HG03066 (cell line): ENCODE measurements at regions not wholly inside any gene's neighbourhood (a gene's known extent, or its start where the extent isn't known, plus 50 kb on each side); places are given as distances from the start of the nearest gene placed in this dataset.

Experiments used
- ATAC-seq: cut with Tn5 transposase; IDR thresholded peaks from one replicate; pipeline ENCODE4 v1.9.1; 2021; ENCODE audit warnings: low read depth; ENCODE audit not compliant: unreplicated experiment

DNA sequence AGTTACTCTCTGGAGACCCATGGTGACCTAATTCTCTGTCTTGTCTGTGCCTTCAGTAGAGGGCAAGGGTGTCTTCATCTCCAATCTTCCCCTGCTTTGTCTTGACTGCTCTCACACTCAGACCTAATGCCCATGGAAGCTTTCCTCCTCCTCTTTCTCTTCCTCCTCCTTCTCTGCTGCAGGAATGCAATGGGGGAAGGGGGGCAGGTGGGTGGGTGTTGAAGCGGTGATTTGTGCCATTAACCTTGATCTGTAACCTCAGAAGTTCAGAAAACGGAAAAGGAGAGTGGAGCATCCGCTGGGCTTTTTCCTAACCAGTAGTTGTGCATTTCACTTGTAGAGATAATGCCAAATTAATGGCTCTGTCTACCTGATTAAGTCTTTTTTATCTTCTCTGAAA, 172.3 kb upstream of the CDH11 start:
- no peak for ATAC-seq

DNA sequence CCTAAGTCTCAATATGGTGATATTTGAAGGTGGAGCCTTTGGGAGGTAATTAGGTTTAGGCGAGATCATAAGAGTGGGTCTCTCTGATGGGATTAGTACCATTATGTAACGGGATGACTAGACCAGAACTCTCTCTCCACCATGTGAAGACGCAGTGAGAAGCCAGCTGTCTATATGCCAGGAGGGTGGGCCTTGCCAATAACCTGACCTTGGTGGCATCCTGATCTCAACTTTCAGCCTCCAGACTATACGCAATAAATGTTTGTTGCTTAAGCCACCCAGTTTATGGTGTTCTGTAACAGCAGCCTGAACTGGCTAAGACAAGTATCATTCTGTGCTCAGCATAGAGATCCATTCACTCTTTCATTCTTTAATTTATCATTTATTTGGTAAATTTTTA, 167.2 kb upstream of the CDH11 start:
- no peak for ATAC-seq

DNA sequence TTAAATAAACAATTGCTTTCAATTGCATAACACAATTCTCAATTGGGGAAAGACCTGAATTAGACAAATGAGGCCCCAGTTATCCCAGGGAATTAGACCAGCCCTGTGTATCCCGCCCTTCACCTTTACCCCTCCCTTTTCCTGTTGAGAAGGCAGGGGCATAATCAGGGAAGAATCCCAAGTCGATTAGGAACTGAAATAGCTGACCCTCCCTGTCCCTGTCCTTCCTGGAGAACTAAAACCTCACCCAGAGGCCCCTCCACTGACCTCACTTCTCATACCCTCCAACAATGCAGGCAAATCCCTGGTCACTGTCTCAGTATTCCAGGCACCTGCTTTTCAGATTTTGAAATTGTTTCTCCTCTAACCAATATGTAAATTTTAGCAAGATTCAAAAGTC, 165.4 kb upstream of the CDH11 start:
- no peak for ATAC-seq

DNA sequence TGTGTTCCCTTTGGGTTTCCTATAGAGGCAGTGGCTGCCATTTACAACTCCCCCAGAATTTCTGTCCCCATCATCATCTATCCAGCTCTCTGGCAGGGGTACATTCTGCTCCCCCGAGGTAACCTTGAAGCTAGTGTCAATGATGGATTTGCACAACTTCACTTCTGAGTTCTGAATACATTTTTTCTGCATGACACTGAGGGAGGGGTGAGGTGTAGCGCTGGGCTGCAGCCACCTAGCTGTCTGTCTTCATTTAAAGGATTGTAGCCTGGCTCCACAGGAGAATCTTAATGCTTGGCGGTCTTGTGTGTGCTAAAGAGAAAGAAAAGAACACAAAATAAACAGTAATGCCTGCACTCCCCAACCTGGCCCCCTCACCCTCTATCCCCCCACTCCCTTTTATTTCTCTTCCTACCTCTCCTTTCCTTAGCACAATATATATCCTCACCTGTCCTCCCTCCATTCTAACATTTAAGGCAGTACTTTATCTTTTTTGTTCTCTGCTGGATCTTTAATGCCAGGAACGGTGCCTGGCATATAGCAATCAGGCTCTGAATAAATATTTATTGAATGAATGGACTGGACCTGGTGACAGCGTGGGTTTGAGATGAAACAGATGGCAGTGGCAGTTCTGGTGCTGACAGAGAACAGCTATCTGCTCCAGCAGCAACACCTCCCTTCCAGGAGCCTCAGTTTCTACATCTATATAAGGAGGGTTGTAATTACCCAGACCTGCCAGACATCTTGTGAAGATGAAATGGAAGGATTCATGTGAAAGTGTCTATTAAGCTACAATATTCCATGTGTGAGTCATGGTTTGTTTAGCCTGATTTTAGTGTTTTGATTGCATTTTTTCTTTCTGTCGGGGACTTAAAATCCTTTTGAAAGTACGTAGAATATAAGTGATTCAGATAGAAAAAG, 163.5 kb upstream of the CDH11 start:
- ATAC-seq, result no peak

DNA sequence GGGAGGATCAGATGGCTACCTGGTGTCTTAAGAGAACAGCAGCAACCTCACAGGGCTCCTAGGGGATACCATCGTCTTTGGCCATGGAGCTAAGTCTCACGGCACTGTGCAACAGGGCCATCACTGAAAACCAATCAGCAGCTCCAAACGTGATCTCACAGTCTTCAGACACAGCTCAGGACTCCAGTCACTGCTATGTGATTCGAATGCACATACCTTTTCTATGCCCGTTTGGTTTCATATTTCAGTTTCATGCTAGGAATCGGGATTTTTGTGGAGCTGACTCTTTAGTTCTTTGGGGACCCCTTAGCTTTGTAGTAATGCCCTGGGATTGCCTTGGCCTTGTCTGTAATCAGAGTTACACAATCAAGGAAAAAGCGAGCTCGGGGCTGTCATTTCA, 162.8 kb upstream of the CDH11 start:
- no peak for ATAC-seq

DNA sequence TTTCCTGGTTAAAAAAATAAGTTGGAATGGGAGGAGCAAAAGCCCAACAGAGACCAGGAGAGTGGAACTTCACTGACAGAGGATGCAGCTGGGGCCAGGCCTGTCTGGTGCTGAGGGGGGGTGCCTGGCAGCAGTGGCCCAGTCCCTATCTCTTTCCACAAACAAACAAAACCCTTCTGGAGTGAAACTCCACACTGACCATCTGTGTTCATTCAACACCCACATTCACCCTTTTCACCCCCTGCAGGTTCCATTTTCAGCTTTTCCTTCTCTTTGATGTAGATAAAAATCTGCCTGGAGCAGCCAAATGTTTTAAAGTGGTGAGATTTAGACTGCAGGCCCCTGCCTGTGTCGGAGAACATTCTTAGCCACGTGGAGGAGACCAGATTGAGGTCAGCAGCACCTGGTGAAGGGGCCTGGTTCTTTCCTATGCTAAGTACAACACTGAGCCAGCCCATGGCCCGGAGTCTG, 161.4 kb upstream of the CDH11 start:
- ATAC-seq, result no peak

DNA sequence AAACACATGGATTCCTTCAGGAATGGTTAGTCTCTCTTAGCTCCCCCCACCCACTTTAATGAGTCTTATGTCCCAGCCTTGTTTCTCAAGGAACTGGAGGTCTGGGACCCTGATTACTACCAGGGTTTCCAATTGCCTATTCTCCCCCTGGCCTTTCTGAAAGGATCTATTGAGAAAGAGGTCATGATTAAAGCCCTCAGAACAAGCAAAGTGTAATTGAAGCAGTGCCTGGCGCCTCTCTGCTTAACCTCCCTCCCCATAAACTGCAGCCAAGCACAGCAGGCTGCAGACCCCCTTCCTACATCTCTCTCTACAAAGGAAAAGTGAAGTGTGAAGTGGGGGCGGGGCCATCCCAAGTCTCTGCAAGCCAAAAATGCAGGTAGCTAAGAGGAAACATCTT, 159.7 kb upstream of the CDH11 start:
- ATAC-seq, result no peak

DNA sequence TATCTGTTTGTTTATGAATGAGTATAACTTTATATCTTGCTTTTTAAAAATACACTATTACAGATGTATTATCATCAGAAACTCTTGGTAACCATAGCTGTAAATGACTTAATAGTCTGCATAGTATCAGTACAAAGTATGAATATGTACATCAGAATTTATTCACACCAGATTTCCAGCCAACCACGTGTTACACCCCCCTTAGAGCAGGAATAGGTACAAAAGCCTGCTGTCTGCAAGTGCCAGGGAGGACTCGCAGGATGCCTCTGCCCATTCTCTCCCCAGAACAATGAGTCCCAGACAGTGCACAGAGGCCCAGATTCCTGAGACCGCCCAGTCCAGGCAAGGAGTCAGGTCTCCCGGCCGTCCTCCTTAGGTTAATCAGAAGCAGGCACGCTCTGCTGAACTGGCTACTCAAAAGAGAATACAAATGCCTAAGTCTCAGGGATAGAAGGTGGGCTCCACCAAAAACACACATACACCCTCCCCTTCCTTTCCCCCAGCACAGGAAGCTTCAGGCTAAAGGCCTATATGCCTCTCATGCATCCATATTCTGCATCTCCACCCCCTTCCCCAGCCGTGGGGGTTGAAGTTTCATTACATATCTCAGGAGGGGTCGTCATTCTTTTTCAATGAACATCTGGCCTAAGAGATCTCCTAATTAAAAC, 159.1 kb upstream of the CDH11 start:
- ATAC-seq, result no peak

DNA sequence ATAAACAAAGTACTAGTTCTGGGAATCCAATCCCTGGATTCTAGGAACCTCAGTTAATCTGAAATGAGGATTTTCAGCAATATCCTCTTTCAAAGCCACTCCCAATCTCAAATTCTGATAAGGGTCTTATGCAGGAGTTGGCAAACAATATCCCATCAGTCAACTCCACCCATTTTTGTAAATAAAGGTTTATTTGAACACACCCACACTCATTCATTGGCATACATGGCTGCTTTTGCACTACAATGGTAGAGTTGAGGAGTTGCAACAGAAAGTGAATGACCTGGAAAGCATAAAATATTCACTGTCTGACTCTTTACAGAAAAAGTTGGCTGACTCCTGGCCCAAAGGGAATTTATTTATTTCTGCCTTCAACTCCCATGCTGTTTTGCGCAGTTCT, 157.7 kb upstream of the CDH11 start:
- ATAC-seq, result no peak

DNA sequence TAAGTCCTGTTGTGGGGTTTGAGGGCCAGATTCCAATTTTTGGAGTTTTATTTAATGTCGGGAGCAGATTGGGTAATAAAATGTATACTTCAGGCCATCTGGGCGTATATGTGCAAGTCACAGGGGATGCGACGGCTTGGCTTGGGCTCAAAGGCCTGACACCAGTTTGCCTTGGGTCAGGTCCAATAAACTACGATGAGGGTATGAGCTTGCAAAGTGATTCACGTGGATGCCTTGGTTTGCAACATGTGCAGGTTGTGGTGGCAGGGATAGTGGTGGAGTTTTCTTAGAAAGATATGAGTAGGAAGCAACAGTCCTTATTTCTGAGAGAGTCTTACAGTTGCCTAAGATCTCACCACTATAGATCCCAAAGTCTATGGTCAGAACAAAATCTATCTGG, 157.0 kb upstream of the CDH11 start:
- ATAC-seq, result no peak

DNA sequence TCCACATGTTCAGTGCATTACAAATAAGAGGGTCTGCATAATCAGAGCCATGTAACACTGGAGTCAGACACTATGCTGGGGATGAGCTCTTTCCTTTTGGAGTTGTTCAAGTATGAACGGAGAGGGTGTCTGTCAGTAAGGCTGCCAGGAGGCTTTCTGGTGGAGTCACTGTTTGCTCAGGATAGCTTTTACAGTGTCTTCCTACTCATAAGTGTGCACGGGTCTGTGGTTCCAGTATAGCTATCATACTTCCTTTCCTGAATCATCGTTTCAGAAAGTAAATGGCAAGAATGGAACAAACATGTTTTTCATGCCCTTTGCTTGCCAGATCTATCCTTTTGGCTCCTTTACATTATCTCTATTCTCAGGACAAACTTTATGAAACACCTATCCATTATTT, 152.7 kb upstream of the CDH11 start:
- ATAC-seq, result no peak

DNA sequence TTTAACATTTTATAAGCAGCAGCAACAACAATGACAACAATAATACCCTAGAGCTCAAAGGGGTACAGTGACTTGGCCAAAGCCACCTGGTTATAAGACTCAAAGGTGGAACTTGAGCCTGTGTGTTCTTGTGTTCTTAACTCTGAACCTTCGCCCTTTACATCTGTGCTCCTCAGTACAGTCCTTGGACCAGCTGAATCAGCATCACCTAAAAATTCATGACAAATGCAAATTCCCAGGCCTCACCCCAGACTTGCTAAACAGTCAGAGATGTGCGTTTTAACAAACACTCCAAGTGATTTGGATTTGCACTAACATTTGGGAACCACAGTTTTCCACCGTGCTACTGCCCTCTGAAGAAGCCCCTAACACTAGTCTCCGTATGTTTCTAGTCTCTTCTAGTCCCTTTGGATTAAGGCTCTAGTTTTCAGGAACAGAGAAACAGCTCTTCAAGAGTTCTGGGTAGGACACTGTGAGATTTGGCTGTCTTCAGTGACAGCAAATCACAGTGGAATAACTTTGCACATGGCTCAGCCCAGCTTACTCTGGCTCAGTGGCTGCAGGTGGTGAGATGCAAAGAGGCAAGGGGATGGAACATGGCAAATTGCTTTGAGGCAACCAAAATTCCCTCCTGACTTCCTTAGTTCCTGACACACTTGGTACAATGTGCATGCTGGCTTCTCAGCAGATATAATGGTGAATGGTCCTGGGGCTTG, 151.0 kb upstream of the CDH11 start:
- ATAC-seq, result no peak

DNA sequence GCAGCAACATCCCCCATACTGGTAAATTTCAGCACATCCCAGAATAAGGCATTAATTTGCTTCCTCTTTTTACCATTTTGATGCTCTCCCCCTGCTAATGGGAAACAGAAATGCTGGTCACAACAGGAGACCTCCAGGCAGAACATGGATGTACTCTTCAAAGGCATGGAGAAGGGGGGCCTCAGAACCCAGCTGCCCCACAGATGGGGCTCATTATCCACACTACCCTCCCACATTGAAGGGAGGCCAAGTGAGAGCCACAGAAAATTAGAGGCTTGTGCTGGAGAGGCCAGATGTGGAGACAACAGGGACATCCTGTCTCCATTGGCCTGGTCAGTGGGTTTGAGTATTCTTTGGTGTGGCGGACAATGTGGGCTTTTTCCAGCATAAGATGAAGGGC, 150.1 kb upstream of the CDH11 start:
- no peak for ATAC-seq

DNA sequence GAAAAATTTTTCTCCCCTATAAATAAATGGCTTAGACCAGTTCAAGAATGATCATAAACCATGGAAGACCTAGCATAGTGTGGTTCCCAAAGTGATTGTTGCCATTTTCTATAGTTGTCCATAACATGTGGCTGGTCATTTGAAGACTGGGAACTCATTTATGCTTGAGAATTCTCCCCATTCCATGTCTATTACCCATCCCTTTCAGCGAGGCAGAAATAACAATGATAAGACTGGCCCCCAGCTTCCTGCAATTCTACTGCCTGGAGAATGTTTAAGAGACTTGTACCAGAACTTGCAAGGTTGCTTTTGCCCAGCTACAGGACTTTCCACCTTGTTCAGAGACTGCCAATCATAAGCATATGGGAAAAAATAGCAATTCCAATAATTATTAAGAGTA, 146.5 kb upstream of the CDH11 start:
- ATAC-seq, result no peak

DNA sequence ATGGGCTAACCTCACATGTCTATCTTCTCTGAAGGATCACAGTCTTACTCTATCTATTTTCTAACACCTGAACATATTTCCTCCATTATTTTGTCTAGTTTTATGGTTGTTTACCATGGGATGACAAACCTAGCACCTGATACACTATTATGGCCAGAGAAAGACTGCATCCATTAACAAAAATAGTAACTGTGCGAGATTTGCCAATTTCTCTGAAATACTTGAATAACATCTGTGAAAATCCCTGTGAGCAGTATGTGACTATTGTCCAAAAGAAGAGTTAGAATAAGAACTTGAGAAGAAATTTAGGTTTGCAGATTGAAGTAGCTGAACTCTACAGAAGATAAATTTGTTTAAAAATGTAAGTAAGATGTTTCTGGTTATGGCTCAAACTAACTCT, 142.0 kb upstream of the CDH11 start:
- ATAC-seq, result no peak

DNA sequence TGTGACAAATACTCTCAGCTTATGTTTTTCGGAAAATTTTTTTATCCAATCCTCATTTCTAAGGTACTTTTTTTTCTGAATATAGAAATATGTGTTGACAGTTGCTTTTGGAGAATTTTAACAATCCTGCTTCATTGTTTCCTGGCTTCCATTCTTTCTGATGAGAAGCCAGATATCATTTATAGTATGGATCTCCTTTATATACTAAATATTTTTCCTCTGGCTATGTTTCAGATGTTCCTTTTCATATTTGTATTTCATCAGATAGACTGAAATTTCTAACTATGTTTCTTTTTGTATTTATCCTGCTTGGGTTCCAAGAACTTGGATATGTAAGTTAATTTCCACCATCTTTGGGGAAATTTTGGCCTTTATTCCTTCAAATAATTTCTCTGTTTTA, 138.9 kb upstream of the CDH11 start:
- no peak for ATAC-seq

DNA sequence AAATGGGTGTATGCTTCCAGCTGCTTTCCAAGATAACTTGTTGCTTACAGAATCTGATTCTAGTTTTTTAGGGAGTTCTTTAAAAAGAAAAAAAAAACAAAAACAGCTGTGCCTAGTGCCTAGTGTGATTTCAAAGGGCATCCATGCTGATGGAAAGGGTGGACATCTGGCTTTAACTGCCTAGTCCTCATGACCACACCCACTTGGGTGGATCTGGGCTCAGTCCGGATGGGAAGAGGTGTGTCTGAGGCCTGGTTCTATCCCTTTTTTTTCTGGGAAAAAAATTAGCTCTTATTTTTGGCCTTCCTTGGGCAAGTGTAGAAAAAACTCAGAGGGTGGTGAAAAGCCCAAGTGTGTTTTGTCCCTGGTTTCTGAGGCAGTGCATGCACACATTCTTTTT, 132.3 kb upstream of the CDH11 start:
- no peak for ATAC-seq

DNA sequence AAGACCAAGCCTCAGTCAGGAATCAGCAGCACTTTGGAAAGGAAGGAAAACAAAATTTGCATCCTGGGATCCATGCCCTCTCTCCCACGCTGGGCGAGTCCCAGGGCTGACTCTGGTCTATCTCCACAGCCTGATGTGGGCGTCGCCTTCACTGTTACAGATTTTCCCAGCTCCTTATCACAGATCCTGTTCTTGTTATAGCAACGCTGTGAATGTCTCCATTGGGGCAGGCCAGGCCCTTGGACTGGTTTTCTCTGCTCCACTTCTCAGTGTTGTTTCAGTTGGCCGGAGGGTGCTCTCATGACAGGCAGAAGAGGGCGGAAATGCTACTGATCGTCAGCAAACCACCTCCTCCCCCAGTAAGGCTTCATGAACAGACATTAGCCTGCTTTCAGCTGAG, 127.9 kb upstream of the CDH11 start:
- no peak for ATAC-seq

DNA sequence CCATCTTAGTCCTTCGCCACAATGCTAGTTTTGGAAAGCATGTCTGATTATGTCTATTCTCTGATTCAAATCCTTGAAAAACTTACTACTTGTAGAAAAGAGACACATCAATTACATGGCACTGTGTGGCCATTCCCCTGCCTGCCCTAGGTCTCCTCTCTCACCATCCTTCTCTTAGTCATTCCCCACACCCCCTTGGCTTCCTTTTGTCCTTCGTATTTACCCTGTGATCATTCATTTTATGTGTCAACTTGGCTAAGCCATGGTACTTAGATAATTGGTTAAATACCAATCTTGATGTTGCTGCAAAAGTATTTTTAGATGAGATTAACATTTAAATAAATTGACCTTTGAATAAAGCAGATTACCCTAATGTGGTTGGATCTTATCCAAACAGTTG, 122.9 kb upstream of the CDH11 start:
- ATAC-seq, result no peak

DNA sequence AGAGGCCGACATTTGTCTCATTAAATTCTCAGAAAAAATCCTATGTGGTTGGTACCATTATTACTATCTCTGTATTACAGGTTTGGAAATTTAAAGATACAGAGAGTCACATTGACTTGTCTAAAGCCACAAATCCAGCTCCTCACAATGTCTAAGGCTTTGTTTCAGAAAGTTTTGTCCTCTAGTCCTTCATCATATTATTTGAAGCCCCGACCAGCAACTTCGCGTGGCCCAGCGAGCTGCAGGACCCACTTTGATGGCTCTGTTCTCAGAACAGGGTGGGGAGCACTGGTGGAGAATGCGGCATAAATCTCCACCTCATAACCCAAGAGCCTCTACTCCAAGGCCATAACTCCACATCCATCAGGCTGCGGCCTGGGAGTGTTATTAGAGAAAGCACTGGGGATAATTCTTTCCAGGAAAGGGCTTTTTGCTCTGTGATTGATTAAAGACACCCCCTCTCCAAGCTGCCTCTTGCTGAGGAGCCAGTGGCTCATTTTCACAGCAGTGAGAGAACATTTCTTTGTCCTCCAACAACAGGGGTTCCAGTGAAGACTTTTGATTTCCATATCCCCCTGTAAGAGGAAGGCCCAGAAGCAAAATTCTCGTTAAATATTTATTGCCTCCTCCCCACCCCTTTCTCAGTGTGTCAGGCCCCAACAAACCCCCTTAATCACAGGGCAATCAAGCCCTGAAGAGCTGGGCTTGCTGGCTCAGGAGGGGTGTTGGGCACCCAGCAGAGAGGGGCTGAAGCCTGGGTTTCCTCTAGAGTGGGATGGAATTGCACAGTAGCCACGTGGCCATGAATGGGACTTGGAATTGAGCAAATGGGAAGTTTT, 113.7 kb upstream of the CDH11 start:
- no peak for ATAC-seq
